Stomach (tissue), 8 donors: ENCODE measurements at regions not wholly inside any gene's neighbourhood (a gene's known extent, or its start where the extent isn't known, plus 50 kb on each side); places are given as distances from the start of the nearest gene placed in this dataset.

Experiments used
- DNase-seq, 2 donors: peaks; one replicate each; pipeline versions ENCODE4 v3.0.0 to v3.0.0-alpha.2; 2013 to 2019
- H3K27ac ChIP-seq, 5 donors: fragments of 200-600 bp in 4 of 5; sonication (generic) in 4 of 5; one replicate each; pipeline ENCODE4 v1.5.1; 2013 to 2019; ENCODE audit warnings: mild to moderate bottlenecking in 1 of 5, moderate library complexity in 1 of 5
- H3K27me3 ChIP-seq, 3 donors: fragments of 200-600 bp; sonication (generic); one replicate each; pipeline ENCODE4 v1.5.1; 2017 to 2019; ENCODE audit warnings: mixed run types in 1 of 3
- H3K36me3 ChIP-seq, 4 donors: fragments of 200-600 bp; sonication (generic); 1 replicate in 3 of 4; 2 replicates in 1 of 4; pipeline ENCODE4 v1.5.1; 2016 to 2019
- H3K4me1 ChIP-seq, 4 donors: fragments of 200-600 bp; sonication (generic); one replicate each; pipeline ENCODE4 v1.5.1; 2016 to 2019
- H3K4me3 ChIP-seq, 4 donors: fragments of 200-600 bp; sonication (generic) in 3 of 4; one replicate each; pipeline ENCODE4 v1.5.1; 2016 to 2019; ENCODE audit warnings: mild to moderate bottlenecking in 1 of 4
- H3K9me3 ChIP-seq, 4 donors: fragments of 200-600 bp; sonication (generic); one replicate each; pipeline ENCODE4 v1.5.1; 2016 to 2019
- CTCF ChIP-seq, 7 experiments: fragments of 450-650 bp in 4 of 7; fragments of 200-600 bp in 3 of 7; sonication (generic) in 3 of 7; IDR thresholded peaks; one replicate each; pipeline ENCODE4 v1.5.1; 2016 to 2019; ENCODE audit warnings: antibody characterized with exemption in 7 of 7, control low read depth in 2 of 7, mild to moderate bottlenecking in 1 of 7
- EP300 ChIP-seq: sonication (generic); formaldehyde crosslinking; IDR thresholded peaks from one replicate; pipeline ENCODE4 v1.6.1; 2017; ENCODE audit warnings: antibody characterized with exemption
- POLR2A ChIP-seq, 4 donors: fragments of 450-650 bp; IDR thresholded peaks; one replicate each; pipeline ENCODE4 v1.6.1; 2016; ENCODE audit warnings: antibody characterized with exemption in 4 of 4, control low read depth in 2 of 4, mild to moderate bottlenecking in 1 of 4, moderate library complexity in 1 of 4
- POLR2AphosphoS5 ChIP-seq, 3 donors: sonication (generic); formaldehyde crosslinking; IDR thresholded peaks; one replicate each; pipeline ENCODE4 v1.6.1; 2016; ENCODE audit warnings: antibody characterized with exemption in 3 of 3
- WGBS, 5 donors: extraction: QIAGEN DNeasy Blood & Tissue Kit in 3 of 5; methylation state at CpG; one replicate each; pipeline versions ENCODE4 v1.1.5 to v1.1.7; 2013 to 2018; 5-methylcytosine and 5-hydroxymethylcytosine counted together
- intact Hi-C: fragments of 100-400 bp; cut with DNase I; formaldehyde crosslinking; loops from one replicate; pipeline ENCODE4 v1.15.1; 2023; ENCODE audit warnings: low total_unique reads
- donor health status: healthy with polysubstance abuse.
- donor health status: Bipolar disorder and iron deficiency.
- donor health status: healthy.

GRCh38 chr11:28491431-28491830 lies 383.2 kb downstream of the METTL15 start:
- Histone ChIP-seq H3K36me3 (no peaks in the 10 kb centered on the region), H3K9me3 (no peaks in the 10 kb centered on the region), H3K27me3 (no peaks in the 10 kb centered on the region), H3K4me1 (no peaks in the 10 kb centered on the region), H3K27ac (no peak overlapping the region), H3K4me3 (no peak overlapping the region)
- no peak for DNase-seq
- 83 to 97% (median 90%) methylated on average over 1 of the region's 1 CpG for WGBS, 5 donors
- TF ChIP-seq EP300 = no peak
- TF ChIP-seq POLR2AphosphoS5 (IDR thresholded peaks at IDR 0.05) = no peak
- TF ChIP-seq POLR2A (IDR thresholded peaks at IDR 0.05) = no peak
- TF ChIP-seq CTCF (IDR thresholded peaks at IDR 0.05) = no peak
- intact Hi-C loops = no loop called here

GRCh38 chr11:28490773-28491382 lies 382.7 kb downstream of the METTL15 start:
- intact Hi-C loops = no loop called here
- no peaks in the 10 kb centered on the region for H3K4me1 ChIP-seq
- H3K4me3 ChIP-seq = no peak overlapping the region
- H3K27me3 ChIP-seq = no peaks in the 10 kb centered on the region
- no peaks in the 10 kb centered on the region for H3K9me3 ChIP-seq
- H3K27ac ChIP-seq = no peak overlapping the region
- TF ChIP-seq CTCF (IDR thresholded peaks at IDR 0.05) (no peak), EP300 (no peak), POLR2AphosphoS5 (IDR thresholded peaks at IDR 0.05) (no peak), POLR2A (IDR thresholded peaks at IDR 0.05) (no peak)
- no peak for DNase-seq
- no peaks in the 10 kb centered on the region for H3K36me3 ChIP-seq

GRCh38 chr11:28488336-28488735 lies 380.1 kb downstream of the METTL15 start:
- intact Hi-C loops = no loop called here
- no peak overlapping the region for H3K4me3 ChIP-seq
- TF ChIP-seq EP300 = no peak
- no peak for TF ChIP-seq POLR2AphosphoS5 (IDR thresholded peaks at IDR 0.05)
- no peak for TF ChIP-seq POLR2A (IDR thresholded peaks at IDR 0.05)
- no peak for TF ChIP-seq CTCF (IDR thresholded peaks at IDR 0.05)
- DNase-seq = no peak
- no peak overlapping the region for H3K27ac ChIP-seq
- H3K27me3 ChIP-seq = no peaks in the 10 kb centered on the region
- no peaks in the 10 kb centered on the region for H3K9me3 ChIP-seq
- no peaks in the 10 kb centered on the region for H3K4me1 ChIP-seq
- H3K36me3 ChIP-seq = no peaks in the 10 kb centered on the region
- WGBS, 5 donors = 0 to 94% (median 43%) methylated on average over 1 of the region's 1 CpG

GRCh38 chr11:28483072-28483867 lies 375.1 kb downstream of the METTL15 start:
- Histone ChIP-seq H3K36me3 (no peaks in the 10 kb centered on the region), H3K27ac (no peak overlapping the region), H3K4me1 (no peaks in the 10 kb centered on the region), H3K9me3 (no peaks in the 10 kb centered on the region), H3K27me3 (no peaks in the 10 kb centered on the region), H3K4me3 (no peak overlapping the region)
- WGBS, 5 donors = 82 to 90% (median 86%) methylated on average over 7 of the region's 7 CpGs
- no peak for DNase-seq
- TF ChIP-seq CTCF (IDR thresholded peaks at IDR 0.05) = no peak
- TF ChIP-seq POLR2A (IDR thresholded peaks at IDR 0.05) = no peak
- TF ChIP-seq POLR2AphosphoS5 (IDR thresholded peaks at IDR 0.05) = no peak
- no peak for TF ChIP-seq EP300
- intact Hi-C loops = no loop called here
